AG04450 (cell line): ENCODE measurements at regions not wholly inside any gene's neighbourhood (a gene's known extent, or its start where the extent isn't known, plus 50 kb on each side); places are given as distances from the start of the nearest gene placed in this dataset.

Source experiments
- CTCF ChIA-PET: fragments of 300-600, 350-600 bp; formaldehyde crosslinking; extraction: SDS; loops from one replicate; lab custom pipeline; 2022; ENCODE audit warnings: antibody characterized with exemption, inconsistent platforms; lab: Charles Lee
- POLR2A ChIA-PET: fragments of 350-600 bp; formaldehyde crosslinking; extraction: SDS; loops from one replicate; lab custom pipeline; 2021; ENCODE audit warnings: antibody characterized with exemption, inconsistent platforms; lab: Yijun Ruan, JAX
- DNase-seq: peaks from one replicate; pipeline ENCODE4 v3.0.0-alpha.2; 2011; ENCODE audit warnings: low read depth, low spot score
- H3K27ac ChIP-seq: one replicate; pipeline ENCODE4 v1.5.1; 2012; ENCODE audit warnings: low read depth, low read length, control low read depth
- H3K27me3 ChIP-seq: one replicate; pipeline ENCODE4 v1.6.0; 2012; ENCODE audit warnings: low read length; ENCODE audit not compliant: control insufficient read depth, insufficient read depth
- H3K4me3 ChIP-seq: 2 replicates; pipeline ENCODE4 v1.5.1; 2011; ENCODE audit warnings: mild to moderate bottlenecking, low read depth, low read length, control low read depth
- H3K9me3 ChIP-seq: 2 replicates; pipeline ENCODE4 v1.5.1; 2012; ENCODE audit warnings: low read length; ENCODE audit not compliant: control insufficient read depth, insufficient read depth
- TF ChIP-seq, protein P1 (sequence below): IDR thresholded peaks from 2 replicates; pipeline ENCODE4 v1.5.1; 2011; ENCODE audit warnings: low read depth, low read length, control low read depth, inconsistent platforms

- no peaks in the 10 kb centered on the region for H3K27me3 ChIP-seq
- POLR2A ChIA-PET, result no interaction called here
- no peak overlapping the region for H3K27ac ChIP-seq
- CTCF ChIA-PET, result no interaction called here
- H3K4me3 ChIP-seq, result no peak overlapping the region
- H3K9me3 ChIP-seq, result peaks cover 3% of the 10 kb centered on the region; the same call in 1 of the 2 replicates
- TF ChIP-seq, protein P1, sequence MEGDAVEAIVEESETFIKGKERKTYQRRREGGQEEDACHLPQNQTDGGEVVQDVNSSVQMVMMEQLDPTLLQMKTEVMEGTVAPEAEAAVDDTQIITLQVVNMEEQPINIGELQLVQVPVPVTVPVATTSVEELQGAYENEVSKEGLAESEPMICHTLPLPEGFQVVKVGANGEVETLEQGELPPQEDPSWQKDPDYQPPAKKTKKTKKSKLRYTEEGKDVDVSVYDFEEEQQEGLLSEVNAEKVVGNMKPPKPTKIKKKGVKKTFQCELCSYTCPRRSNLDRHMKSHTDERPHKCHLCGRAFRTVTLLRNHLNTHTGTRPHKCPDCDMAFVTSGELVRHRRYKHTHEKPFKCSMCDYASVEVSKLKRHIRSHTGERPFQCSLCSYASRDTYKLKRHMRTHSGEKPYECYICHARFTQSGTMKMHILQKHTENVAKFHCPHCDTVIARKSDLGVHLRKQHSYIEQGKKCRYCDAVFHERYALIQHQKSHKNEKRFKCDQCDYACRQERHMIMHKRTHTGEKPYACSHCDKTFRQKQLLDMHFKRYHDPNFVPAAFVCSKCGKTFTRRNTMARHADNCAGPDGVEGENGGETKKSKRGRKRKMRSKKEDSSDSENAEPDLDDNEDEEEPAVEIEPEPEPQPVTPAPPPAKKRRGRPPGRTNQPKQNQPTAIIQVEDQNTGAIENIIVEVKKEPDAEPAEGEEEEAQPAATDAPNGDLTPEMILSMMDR, result no peak
- no peak for DNase-seq
Observed at GRCh38 chr7:12947465-12947864, 260.0 kb downstream of the ARL4A start.

GRCh38 chr7:12949060-12949931, 261.9 kb downstream of the ARL4A start:
- Histone ChIP-seq H3K27me3 (no peaks in the 10 kb centered on the region), H3K9me3 (peaks cover 3% of the 10 kb centered on the region; the same call in 1 of the 2 replicates), H3K4me3 (no peak overlapping the region), H3K27ac (no peak overlapping the region)
- CTCF ChIA-PET, result no interaction called here
- TF ChIP-seq, protein P1, result no peak
- POLR2A ChIA-PET, result no interaction called here
- no peak for DNase-seq

DNA sequence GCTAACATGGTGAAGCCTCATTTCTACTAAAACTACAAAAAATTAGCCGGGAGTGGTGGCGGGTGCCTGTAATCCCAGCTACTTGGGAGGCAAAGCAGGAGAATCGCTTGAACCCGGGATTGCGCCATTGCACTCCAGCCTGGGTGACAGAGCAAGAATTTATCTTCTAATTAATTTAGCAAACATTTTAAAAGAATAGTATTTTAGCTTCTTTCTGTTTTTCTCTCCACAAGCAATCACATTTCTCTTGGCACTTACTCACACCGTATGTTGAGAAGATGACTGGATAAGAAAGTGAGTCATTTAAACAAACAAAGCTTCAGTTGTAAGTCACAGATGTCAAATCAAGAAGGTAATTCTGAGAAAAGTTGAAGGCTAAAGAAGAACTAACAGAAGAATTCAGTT, 264.0 kb downstream of the ARL4A start:
- DNase-seq, result peak; percentile 13
- TF ChIP-seq, protein P1, result no peak
- Histone ChIP-seq H3K9me3 (peaks cover 3% of the 10 kb centered on the region; the same call in 1 of the 2 replicates), H3K27me3 (no peaks in the 10 kb centered on the region), H3K27ac (no peak overlapping the region), H3K4me3 (no peak overlapping the region)
- ChIA-PET CTCF (interaction anchor here (1.0 kb wide), 1 partner anchor 264 kb away, joined by 3 read pairs; the partner anchor contains the start of gene ARL4A), POLR2A (interaction anchor here (0.7 to 1.2 kb wide), 2 partner anchors 86 to 264 kb away, joined by 3 read pairs; partner anchors contain the start of gene ARL4A)

DNA sequence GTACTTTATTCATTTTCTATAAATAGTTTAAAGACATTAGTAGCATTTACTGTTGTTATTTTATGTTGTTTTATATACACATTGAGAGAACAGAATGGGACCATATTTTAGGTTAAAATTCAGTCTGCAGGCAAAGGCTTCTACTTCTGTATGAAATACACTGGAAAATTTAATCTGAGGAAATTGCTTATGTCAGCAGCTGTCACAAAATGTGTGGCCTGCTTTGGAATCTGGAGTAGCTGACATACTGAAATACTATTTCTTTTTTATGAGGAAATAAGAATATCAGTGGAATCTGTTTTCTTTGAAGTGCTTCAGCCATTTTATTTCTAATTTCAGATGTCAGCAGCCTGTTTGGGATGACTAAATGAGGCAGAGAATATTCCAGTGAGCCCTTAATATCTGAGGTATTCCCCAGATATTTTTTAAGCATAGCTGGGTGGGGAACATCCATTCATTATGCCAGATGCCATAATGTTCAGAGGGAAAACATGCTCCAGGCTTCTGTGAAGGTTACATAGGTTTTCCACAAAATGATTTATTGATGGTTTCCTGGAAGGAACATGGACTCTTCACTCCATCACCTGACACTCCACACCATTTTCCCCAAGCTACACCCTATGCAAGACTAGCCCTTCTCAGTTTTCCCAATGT, 267.1 kb downstream of the ARL4A start:
- CTCF ChIA-PET, result interaction anchor here (0.5 to 1.6 kb wide), 3 partner anchors 268 to 1737 kb away, joined by 3 to 6 read pairs (median 3); partner anchors contain the start of gene ARL4A
- POLR2A ChIA-PET, result no interaction called here

More for the DNA sequence above, 267.1 kb downstream of the ARL4A start:
- Histone ChIP-seq H3K4me3 (no peak overlapping the region), H3K9me3 (peaks cover 3% of the 10 kb centered on the region; the same call in 1 of the 2 replicates), H3K27ac (no peak overlapping the region), H3K27me3 (no peaks in the 10 kb centered on the region)
- TF ChIP-seq, protein P1, result no peak
- no peak for DNase-seq
